Loucy (cell line): ENCODE measurements at regions not wholly inside any gene's neighbourhood (a gene's known extent, or its start where the extent isn't known, plus 50 kb on each side); places are given as distances from the start of the nearest gene placed in this dataset.
"Not testable (repeated sequence)": the region's sequence is repeated elsewhere in the genome, so short reads cannot be mapped to it uniquely, and the experiment has no call there.

ENCODE experiments used
- EZH2phosphoT487 ChIP-seq: fragments of 200-600 bp; IDR thresholded peaks from 2 replicates; pipeline ENCODE4 v1.6.1; 2018; ENCODE audit warnings: antibody characterized with exemption, mild to moderate bottlenecking, moderate library complexity, borderline replicate concordance
- TF ChIP-seq, protein P1 (sequence below): fragments of 200-600 bp; sonication (generic); conservative IDR thresholded peaks from 2 replicates; pipeline ENCODE4 v1.5.1; 2014; ENCODE audit warnings: mild to moderate bottlenecking, antibody characterized with exemption, low read length

DNA sequence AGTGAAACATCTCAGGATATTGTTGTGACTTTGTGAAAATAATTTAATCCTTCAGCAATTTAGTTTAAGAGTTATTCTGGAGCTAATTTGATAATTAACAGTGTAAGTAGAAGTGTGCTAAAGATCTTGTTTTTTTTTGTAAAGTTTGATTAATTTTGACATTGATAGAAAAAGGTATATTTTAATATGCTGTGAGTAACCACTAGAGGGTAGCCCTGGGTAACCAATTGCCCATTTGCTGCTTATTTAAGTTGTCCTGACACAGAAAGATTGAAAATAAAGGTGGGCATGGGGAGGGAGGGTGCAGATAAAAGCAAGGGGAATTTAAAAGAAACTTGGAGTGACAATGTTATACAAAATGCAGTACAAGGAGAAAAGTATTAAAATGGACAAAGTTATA lies 1808.3 kb downstream of the KHDRBS2 start:
- TF ChIP-seq, protein P1, sequence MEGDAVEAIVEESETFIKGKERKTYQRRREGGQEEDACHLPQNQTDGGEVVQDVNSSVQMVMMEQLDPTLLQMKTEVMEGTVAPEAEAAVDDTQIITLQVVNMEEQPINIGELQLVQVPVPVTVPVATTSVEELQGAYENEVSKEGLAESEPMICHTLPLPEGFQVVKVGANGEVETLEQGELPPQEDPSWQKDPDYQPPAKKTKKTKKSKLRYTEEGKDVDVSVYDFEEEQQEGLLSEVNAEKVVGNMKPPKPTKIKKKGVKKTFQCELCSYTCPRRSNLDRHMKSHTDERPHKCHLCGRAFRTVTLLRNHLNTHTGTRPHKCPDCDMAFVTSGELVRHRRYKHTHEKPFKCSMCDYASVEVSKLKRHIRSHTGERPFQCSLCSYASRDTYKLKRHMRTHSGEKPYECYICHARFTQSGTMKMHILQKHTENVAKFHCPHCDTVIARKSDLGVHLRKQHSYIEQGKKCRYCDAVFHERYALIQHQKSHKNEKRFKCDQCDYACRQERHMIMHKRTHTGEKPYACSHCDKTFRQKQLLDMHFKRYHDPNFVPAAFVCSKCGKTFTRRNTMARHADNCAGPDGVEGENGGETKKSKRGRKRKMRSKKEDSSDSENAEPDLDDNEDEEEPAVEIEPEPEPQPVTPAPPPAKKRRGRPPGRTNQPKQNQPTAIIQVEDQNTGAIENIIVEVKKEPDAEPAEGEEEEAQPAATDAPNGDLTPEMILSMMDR, result not testable (repeated sequence)
- TF ChIP-seq EZH2phosphoT487, result not testable (repeated sequence)
